ENCODE measurements at regions not wholly inside any gene's neighbourhood (a gene's known extent, or its start where the extent isn't known, plus 50 kb on each side); places are given as distances from the start of the nearest gene placed in this dataset.

- TF ChIP-seq POLR2A (IDR thresholded peaks at IDR 0.05; ENCODE audit: low read depth, low read length) (no peak), POLR2AphosphoS5 (IDR thresholded peaks at IDR 0.05; ENCODE audit: low read depth, low read length) (no peak), TAF1 (IDR thresholded peaks at IDR 0.05; ENCODE audit: borderline replicate concordance, low read depth, low read length) (no peak)
Observed at GRCh38 chr5:126046846-126047571, 376.2 kb upstream of the GRAMD2B start.

Measured in GM12892 (cell line).